Epithelial cell of prostate (primary cell): ENCODE measurements at regions not wholly inside any gene's neighbourhood (a gene's known extent, or its start where the extent isn't known, plus 50 kb on each side); places are given as distances from the start of the nearest gene placed in this dataset.
"Not testable (repeated sequence)": the region's sequence is repeated elsewhere in the genome, so short reads cannot be mapped to it uniquely, and the experiment has no call there.

Experiments
- DNase-seq: peaks from one replicate; pipeline ENCODE4 v3.0.0-alpha.2; 2011; ENCODE audit warnings: low read depth, low spot score
- H3K27ac ChIP-seq: fragments of 450-650 bp; 2 replicates; pipeline ENCODE4 v1.5.1; 2017; ENCODE audit warnings: mild to moderate bottlenecking

DNA sequence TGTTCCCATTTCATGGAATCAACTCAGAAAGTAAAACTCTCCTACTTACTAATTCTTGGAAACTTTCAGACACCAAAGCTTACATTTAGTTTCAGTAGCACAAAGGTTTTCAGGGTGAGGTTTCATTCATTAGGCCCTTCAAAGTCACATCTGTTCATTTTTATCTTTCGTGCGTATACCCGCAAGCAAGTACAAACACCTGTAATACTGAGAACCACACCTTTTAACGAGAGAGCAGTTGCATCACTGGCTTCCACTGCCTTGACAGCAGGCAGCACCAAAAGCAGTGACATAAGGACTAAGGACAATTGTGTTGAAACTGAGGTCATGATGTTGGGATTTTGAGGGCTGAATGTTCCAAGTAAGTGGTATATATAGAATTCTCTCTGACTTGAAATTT lies 60.5 kb downstream of the GOLGA6L22 start:
- DNase-seq, H3K27ac ChIP-seq: not testable (repeated sequence)

DNA sequence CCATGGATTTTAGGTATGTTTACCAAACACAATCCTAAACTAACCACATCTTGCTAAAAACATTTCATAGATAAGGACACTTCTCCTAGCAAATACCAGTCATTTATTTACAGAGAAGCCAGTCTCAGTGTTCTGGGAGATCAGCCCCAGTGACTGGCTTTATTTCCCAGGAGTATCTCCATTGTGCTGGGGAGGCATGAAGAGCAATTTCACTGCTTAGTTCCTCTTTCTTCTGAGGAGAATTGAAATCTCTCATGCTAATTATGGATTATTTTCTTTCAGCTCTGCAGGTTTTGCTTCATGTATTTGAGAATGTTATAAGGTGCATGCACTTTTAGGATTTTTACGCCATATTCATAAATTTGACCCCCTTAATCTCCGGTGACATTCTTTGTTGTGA lies 67.8 kb downstream of the GOLGA6L22 start:
- not testable (repeated sequence) for H3K27ac ChIP-seq, DNase-seq

DNA sequence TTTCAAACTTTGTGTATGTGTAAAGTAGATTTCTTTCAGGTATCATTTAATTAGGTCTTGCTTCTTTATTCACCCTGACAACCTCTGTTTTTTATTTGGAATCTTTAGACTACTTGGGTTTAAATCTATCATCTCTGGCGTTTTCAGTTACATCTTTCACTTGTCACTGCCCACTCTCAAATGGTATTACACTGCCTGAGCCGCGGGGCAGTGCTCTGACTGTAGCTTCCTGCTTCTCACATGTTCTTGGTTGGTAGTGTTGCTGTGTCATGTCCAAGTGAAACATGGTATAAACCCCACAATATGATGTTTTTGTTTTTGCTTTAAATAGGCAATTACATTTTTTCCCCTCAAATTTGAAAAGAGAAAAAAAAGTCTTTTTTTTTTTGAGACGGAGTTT lies 68.3 kb downstream of the GOLGA6L22 start:
- DNase-seq, H3K27ac ChIP-seq: not testable (repeated sequence)

DNA sequence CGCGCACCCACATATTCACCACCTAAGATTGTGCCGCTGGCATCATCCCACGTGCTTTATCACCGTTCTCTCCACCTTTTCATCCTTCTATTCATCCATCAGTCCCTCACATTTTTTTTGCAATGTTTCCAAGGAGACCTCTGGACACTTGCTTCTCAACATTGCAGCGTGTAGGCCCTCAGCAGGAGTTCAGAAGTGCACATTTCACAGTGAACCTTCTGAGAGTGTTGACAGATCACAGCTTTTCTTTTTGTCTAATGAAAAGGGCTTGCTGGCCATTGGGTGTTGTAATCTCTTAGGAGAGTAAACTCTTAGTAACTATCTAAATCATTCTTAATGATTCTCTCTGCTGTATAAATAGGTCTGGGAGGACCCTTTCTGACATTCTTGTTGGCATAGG lies 70.5 kb downstream of the GOLGA6L22 start:
- H3K27ac ChIP-seq, DNase-seq: not testable (repeated sequence)

DNA sequence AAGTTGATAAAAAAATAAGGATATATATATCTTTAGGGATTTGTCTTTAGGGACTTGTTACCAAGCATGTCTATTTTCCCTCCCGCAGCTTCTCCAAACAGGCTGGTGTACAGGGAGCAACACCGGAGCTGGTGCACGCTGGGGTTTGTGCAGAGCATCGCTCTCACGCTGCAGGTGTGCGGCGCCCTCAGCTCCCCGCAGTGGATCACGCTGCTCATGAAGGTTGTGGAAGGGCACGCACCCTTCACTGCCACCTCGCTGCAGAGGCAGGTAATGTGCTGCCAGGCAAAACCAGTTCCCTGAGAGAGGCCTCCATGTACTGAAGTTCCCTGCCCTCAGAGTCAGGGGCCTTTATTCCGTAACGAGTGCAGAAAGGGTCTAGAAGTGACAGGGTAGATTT lies 101.0 kb downstream of the GOLGA6L22 start:
- DNase-seq, H3K27ac ChIP-seq: not testable (repeated sequence)

DNA sequence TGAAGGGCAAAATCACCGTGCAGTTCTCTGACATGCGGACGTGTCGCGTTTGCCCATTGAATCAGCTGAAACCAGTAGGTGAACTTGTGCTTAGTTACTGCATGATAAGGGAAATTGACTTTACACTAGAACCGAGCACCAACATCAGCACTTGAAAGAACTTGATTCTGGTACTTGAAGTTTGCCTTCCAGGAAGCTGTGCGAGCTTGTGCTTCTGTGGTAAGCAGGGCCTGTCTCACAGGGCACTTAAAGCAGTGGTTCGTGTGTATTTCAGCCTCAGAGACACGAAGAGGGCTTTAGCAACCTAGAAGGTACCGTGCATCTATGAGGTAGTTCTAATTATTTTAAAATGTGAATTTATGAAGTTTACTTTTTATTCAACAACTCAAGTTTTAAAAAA lies 103.0 kb downstream of the GOLGA6L22 start:
- H3K27ac ChIP-seq, DNase-seq: not testable (repeated sequence)

DNA sequence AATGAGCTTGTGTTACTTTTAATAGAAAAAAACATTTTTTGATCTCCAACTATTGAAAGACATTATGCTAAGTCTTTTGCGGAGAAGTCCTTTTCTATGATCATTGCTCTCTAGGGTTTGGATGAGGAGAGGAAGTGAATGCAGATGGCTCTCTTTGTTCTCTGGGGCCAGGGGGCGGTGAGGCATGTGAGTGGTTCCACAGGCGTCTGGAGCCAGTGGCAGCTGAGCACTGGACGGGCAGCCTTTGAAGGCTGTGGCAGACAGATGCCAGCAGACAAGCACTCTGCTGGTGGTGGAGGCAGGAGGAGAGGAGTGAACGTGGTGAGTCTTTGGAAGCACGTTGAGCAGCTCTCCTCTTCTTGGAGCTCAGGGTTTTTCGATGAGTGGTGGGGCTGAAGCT lies 107.8 kb downstream of the GOLGA6L22 start:
- not testable (repeated sequence) for DNase-seq, H3K27ac ChIP-seq

DNA sequence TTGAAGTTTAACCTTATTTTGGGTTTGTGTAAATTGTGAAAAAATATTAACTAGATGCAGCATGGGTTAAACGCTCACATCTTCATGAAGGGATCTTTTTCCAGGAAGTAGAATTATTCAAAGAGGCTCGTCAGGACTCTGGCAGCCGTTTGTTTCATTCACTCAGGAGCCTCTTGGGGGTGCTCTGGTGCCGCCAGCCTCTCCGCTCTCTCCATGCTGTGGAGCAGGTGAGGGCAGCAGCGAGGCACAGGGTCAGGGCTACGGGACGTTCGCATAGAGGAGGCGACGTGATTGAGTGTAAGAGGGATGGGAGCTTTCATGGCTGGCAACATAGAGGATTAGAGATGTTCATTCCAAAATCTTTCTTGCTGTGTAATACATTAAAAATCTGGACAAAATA lies 110.8 kb downstream of the GOLGA6L22 start:
- not testable (repeated sequence) for H3K27ac ChIP-seq, DNase-seq

DNA sequence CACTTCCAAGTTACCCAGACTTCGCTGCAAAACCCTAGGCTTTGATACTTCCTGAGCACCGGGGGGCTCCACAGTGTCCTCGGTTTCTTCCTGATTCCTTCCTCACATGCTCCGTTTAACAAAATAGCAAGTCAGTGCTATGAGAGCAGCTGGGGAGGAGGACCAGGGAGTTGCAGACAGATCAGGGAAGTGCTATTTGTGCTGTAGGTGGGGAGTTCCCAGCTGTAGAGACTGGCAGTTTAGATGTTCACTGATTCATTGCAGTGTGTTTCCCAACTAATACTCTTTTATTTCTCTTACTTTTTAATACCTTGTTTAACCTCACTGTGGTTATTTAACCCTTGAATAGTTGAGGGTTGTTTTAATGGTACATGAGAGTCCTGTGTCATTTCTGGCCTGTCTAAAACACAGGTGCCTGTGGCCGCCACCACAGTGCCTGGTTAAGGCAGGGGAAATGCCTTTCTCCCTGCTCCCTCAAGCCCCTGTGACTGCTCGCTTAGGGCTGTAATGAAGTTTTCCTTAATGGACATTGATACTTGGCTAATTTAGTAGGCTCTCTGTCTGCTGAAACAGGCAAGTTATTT lies 113.5 kb downstream of the GOLGA6L22 start:
- not testable (repeated sequence) for H3K27ac ChIP-seq, DNase-seq

DNA sequence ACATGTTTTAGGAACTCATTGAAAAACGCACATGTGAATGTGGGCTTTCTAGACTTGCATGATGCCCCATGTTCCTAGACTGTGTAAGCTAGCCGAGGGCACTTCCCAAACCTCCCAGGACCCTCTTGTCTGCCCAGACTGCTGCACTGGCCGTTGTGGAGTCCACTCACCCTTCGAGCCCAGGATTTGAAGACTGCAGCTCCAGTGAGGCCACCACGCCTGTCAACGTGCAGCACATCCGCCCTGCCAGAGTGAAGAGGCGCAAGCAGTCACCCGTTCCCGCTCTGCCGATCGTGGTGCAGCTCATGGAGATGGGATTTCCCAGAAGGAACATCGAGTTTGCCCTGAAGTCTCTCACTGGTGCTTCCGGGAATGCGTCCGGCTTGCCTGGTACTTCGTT lies 114.1 kb downstream of the GOLGA6L22 start:
- H3K27ac ChIP-seq, DNase-seq: not testable (repeated sequence)

DNA sequence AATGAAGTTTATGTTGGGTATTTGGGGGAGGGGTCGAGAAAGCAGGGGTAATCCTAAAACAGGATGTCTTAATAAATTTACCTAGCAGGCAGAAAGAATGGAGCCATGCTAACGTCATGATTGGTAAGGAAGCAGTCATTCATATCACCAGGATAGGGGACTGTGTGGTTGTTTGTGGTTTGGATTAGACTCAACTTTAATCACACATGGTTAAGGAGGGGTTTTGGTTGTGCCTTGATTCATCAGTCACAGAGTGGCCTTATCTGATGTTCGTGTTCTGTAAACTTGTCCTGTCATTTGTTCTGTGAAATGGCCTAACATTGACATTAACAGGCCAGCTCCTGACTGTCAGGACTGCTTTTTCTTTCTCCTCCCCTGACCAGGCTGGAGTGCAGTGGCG lies 119.1 kb downstream of the GOLGA6L22 start:
- H3K27ac ChIP-seq, DNase-seq: not testable (repeated sequence)

DNA sequence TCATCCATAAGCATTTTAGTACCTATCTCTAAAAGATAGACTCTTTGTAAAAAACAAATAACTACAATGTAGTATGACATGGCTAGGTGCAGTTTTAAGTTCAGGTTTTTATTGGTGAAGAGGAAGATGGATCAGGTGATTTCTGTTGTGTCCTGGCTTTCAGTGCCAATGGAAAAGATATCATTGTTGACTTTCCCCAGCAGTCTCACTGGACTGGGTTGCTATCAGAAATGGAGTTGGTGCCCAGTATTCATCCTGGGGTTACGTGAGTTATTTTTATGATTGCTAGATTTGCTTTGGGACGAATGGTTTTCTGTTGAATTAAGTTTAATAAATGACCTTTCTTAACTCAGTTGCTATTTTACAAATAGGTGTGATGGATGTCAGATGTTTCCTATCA lies 120.5 kb downstream of the GOLGA6L22 start:
- H3K27ac ChIP-seq, DNase-seq: not testable (repeated sequence)

DNA sequence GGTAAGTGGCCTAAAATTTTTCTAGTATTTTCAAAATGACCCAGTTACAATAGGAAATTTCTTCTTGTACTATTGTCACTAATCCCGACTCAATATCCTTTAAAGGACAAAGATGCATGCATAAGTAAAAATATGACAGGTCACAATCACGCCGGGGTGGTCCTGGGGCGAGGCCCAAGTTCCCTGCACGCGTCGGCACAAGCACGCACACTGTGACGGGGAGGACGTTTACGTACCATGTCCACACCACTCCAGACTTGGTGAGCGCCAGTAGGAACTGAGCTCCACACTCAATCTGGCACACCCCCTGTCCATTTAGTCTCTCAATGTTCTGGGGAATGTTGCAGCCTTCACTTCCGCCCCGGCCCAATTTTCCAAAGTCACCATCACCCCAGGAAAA lies 128.7 kb downstream of the GOLGA6L22 start:
- not testable (repeated sequence) for H3K27ac ChIP-seq, DNase-seq

DNA sequence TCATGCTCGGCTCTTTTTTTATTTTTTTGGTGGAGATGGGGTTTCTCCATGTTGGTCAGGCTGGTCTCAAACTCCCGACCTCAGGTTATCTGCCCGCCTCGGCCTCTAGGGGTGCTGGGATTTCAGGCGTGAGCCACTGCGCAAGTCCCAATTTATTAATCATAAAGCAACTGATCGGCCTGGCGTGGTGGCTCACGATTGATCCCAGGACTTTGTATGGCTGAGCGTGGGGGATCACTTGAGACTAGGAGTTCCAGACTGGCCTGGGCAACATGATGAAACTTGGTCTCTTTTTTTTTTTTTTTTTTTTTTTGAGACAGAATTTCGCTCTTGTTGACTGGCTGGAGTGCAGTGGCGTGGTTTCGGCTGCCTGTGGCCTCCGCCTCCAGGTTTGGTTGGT lies 139.8 kb downstream of the GOLGA6L22 start:
- not testable (repeated sequence) for H3K27ac ChIP-seq, DNase-seq

DNA sequence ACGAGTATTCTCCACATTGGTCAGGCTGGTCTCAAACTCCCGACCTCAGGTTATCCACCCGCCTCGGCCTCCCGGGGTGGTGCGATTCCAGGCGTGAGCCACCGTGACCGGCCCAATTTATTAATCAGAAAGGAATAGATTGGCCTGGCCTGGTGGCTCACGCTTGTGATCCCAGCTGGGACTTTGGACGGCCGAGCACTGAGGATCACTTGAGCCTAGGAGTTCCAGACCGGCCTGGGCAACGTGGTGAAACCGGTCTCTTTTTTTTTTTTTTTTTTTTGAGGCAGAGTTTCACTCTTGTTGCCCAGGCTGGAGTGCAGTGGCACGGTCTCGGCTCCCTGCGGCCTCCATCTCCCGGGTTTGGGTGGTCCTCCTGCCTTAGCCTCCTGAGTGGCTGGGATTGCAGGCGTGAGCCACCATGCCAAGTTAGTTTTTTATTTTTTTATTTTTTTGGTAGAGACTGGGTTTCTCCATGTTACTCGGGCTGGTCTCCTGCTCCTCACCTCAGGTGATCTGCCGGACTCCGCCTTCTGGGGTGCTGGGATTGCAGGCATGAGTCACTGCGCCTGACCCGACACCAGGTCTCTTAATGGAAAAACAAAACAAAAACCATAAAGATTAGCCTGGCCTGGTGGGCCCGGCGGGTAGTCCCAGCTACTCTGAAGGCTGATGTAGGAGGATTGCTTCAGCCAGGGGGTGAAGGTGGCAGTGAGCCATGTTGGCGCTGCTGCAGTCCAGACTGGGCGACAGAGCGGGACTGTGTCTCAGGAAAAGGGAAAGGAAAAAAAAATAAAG lies 141.0 kb downstream of the GOLGA6L22 start:
- not testable (repeated sequence) for H3K27ac ChIP-seq, DNase-seq

DNA sequence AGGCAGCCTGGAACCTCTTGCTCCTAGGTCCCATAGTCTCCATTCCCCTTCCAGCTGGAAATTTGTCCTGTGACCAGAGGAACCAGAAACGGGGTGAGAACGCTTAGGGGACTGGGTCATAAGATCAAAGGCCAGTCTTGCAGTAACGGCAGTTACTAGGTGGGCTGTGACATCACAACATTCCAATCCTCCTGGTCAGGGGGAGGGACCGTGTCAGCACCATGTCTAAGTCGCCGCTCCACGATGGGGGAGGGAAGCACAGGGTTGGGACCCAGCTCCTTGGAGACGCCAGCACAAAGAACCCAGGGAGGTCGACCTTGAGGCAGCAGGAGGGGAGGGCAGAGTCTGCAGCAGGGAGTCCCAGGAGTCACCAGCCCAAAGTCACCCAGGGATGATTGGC lies 158.3 kb downstream of the GOLGA6L22 start:
- not testable (repeated sequence) for H3K27ac ChIP-seq, DNase-seq

DNA sequence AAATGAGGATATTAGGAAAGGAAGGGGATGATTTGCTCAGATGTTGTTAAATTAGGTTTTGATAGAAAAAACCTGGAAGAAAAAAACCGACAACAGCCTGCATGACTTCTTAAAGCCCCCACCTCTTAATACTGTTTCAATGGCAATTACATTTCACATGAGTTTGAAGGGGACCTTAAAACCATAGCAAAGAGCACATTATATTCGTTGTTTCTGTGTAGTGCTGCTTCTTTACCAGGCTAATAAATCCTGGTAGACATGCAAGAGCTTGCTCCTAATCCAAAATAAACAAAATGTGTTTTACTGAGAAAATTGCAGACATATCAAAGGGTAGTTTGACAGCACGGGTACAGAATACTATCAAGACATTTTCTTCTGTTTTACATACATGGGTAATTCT lies 154.7 kb upstream of the NIPA1 start:
- not testable (repeated sequence) for H3K27ac ChIP-seq, DNase-seq

DNA sequence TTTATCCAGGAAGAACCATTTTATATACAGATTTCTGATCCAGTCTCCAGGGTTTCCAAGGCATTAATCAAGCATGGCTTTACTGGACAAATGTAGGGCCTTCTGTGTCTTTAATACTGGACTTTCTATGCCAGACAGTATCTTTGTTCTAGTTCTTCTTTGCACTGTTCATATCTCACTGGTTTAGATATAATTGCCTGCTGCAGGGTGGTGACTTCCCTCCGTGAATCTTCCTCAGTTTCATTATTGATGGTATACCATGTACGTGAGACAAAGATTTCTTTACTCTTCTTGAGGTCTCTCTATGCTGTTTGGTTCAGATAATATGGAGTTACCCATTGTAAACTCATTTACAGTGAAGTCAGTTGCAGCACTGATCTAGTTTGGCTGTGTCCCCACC lies 146.5 kb upstream of the NIPA1 start:
- DNase-seq, H3K27ac ChIP-seq: not testable (repeated sequence)

DNA sequence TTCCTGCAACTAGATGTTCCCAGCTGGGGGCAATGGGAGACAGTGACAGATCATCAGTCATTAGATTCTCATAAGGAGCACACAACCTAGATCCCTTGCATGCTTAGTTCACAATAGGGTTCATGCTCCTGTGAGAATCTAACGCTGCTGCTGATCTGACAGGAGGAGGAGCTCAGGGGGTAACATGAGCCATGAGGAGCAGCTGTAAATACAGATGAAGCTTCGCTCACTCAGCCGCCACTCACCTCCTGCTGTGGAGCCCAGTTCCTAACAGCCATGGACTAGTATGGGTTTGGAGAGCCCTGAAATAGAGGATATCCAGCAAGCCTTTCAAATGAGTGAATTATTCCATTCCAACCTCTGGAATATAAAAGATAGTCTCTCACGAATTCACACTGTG lies 137.0 kb upstream of the NIPA1 start:
- DNase-seq, H3K27ac ChIP-seq: not testable (repeated sequence)

DNA sequence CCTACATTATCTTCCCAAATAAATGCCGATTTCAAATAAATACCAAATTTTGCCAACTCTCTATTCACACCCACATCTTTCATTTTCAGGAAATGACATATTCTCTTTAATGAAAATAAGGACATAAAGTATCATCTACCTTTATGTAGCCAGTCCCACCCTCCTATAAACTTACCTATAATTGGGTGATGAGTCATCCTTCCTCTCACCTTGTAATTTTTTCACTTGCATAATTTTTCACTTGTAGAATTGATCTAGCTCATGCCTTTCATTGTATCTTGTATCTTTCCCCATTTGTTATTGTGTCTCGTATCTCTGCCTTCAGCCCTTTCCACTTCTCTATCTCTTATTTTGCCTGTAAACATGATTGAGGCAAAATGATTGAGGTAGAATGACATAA lies 135.3 kb upstream of the NIPA1 start:
- DNase-seq, H3K27ac ChIP-seq: not testable (repeated sequence)

DNA sequence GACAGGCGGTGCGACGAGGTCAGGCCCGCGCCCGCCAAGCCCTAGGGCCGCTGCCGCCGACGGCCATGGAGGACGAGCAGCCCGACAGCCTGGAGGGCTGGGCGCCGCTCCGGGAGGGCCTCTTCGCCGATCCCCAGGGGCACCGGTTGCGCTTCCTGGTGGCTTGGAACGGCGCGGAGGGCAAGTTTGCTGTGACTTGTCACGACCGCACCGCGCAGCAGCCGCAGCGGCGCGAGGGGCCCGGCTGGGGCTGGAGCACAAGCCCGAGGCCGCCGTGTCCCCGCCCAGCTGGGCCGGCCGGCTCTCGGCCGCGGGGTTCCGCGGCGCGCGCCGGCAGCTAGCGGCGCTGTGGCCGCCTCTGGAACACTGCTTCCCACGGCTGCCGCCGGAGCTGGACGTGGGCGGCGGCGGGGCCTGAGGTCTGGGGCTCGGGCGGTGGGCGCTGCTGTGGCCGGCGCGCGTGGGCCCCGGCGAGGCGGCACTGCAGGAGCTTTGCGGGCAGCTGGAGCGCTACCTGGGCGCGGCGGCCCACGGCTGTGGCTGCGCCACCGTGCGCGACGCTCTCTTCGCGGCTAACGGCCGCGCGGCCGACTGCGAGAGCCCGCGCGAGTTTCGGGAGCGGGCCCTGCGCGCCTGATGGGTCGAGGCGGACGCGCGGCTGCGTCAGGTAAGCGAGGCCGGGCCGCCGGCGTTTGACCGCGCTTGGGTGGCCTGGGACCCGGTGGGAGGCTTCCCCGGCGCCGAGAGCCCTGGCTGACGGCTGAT lies 122.0 kb upstream of the NIPA1 start:
- peak overlapping the region; percentile 39 for H3K27ac ChIP-seq

More for the DNA sequence above, 122.0 kb upstream of the NIPA1 start:
- DNase-seq = not testable (repeated sequence)
